ENCODE measurements at regions not wholly inside any gene's neighbourhood (a gene's known extent, or its start where the extent isn't known, plus 50 kb on each side); places are given as distances from the start of the nearest gene placed in this dataset.
A peak's percentile ranks its signal among the peaks of the same experiment; 100 is the strongest.
"Not testable (repeated sequence)": the region's sequence is repeated elsewhere in the genome, so short reads cannot be mapped to it uniquely, and the experiment has no call there.

GRCh38 chr1:222415441-222415840 lies 132.5 kb downstream of the HHIPL2 start:
- no peak for DNase-seq

- DNase-seq, result no peak
These were observed 133.8 kb downstream of the HHIPL2 start for GRCh38 chr1:222413991-222414549.

GRCh38 chr1:222413436-222413835 lies 134.5 kb downstream of the HHIPL2 start:
- DNase-seq, result no peak

- no peak for DNase-seq
These were observed 143.2 kb downstream of the HHIPL2 start for GRCh38 chr1:222404710-222405109.

- no peak for DNase-seq
These were observed 148.7 kb downstream of the HHIPL2 start for GRCh38 chr1:222399197-222399596.

- DNase-seq, result no peak
These were observed 153.7 kb downstream of the HHIPL2 start for GRCh38 chr1:222394224-222394623.

- no peak for DNase-seq
These were observed 155.3 kb downstream of the HHIPL2 start for GRCh38 chr1:222392556-222392955.

GRCh38 chr1:222390181-222390580 lies 157.7 kb downstream of the HHIPL2 start:
- no peak for DNase-seq

GRCh38 chr1:222387007-222387814 lies 160.7 kb downstream of the HHIPL2 start:
- peak in 1 of 2 experiments; percentile 0 for DNase-seq

GRCh38 chr1:222385955-222386354 lies 161.9 kb downstream of the HHIPL2 start:
- no peak for DNase-seq

GRCh38 chr1:222385262-222385661 lies 162.6 kb downstream of the HHIPL2 start:
- no peak for DNase-seq

GRCh38 chr1:222384531-222384930 lies 163.4 kb downstream of the HHIPL2 start:
- no peak for DNase-seq

- no peak for DNase-seq
These were observed 165.7 kb downstream of the HHIPL2 start for GRCh38 chr1:222382171-222382570.

- no peak for DNase-seq
These were observed 170.3 kb downstream of the HHIPL2 start for GRCh38 chr1:222377428-222378088.

GRCh38 chr1:222376791-222377190 lies 171.1 kb downstream of the HHIPL2 start:
- DNase-seq, result not testable (repeated sequence)

- DNase-seq, result no peak
These were observed 172.2 kb downstream of the HHIPL2 start for GRCh38 chr1:222375701-222376100.

GRCh38 chr1:222373831-222374602 lies 173.9 kb downstream of the HHIPL2 start:
- no peak for DNase-seq

- DNase-seq, result no peak
These were observed 174.7 kb downstream of the HHIPL2 start for GRCh38 chr1:222373216-222373615.

- DNase-seq, result no peak
These were observed 175.7 kb downstream of the HHIPL2 start for GRCh38 chr1:222372221-222372620.

- no peak for DNase-seq
These were observed 176.8 kb downstream of the HHIPL2 start for GRCh38 chr1:222370913-222371675.

- DNase-seq, result peak in 1 of 2 experiments; percentile 32
These were observed 177.6 kb downstream of the HHIPL2 start for GRCh38 chr1:222370081-222370912.

Measured in SHP77 (cell line).